Medulla oblongata (tissue), 1 donor: ENCODE measurements at regions not wholly inside any gene's neighbourhood (a gene's known extent, or its start where the extent isn't known, plus 50 kb on each side); places are given as distances from the start of the nearest gene placed in this dataset.
A peak's percentile ranks its signal among the peaks of the same experiment; 100 is the strongest.

Source experiments
- DNase-seq: peaks from one replicate; pipeline ENCODE4 v3.0.0-alpha.2; 2015; ENCODE audit errors: extremely low spot score

- DNase-seq = no peak
Observed at GRCh38 chr1:34408011-34408410, 231.3 kb downstream of the C1orf94 start.

GRCh38 chr1:34409689-34410229 is 233.1 kb downstream of the C1orf94 start:
- no peak for DNase-seq

GRCh38 chr1:34412598-34413370 is 236.1 kb downstream of the C1orf94 start:
- no peak for DNase-seq

- no peak for DNase-seq
Observed at GRCh38 chr1:34415140-34415539, 238.4 kb downstream of the C1orf94 start.

GRCh38 chr1:34418166-34418565 is 241.5 kb downstream of the C1orf94 start:
- no peak for DNase-seq

GRCh38 chr1:34419663-34420136 is 243.0 kb downstream of the C1orf94 start:
- DNase-seq = no peak

- no peak for DNase-seq
Observed at GRCh38 chr1:34425046-34425445, 248.3 kb downstream of the C1orf94 start.

GRCh38 chr1:34425785-34426184 is 249.1 kb downstream of the C1orf94 start:
- DNase-seq = no peak

GRCh38 chr1:34426325-34426896 is 249.7 kb downstream of the C1orf94 start:
- DNase-seq = no peak

GRCh38 chr1:34427170-34427569 is 250.5 kb downstream of the C1orf94 start:
- no peak for DNase-seq

GRCh38 chr1:34433099-34433498 is 256.4 kb downstream of the C1orf94 start:
- DNase-seq = no peak

GRCh38 chr1:34436836-34437235 is 260.1 kb downstream of the C1orf94 start:
- no peak for DNase-seq

GRCh38 chr1:34441259-34442069 is 264.8 kb downstream of the C1orf94 start:
- DNase-seq = no peak

- no peak for DNase-seq
Observed at GRCh38 chr1:34444516-34444915, 267.8 kb downstream of the C1orf94 start.

- no peak for DNase-seq
Observed at GRCh38 chr1:34450325-34450724, 273.6 kb downstream of the C1orf94 start.

- DNase-seq = no peak
Observed at GRCh38 chr1:34452451-34452850, 275.7 kb downstream of the C1orf94 start.

GRCh38 chr1:34455121-34455520 is 278.4 kb downstream of the C1orf94 start:
- DNase-seq = no peak

- peak; percentile 27 for DNase-seq
Observed at GRCh38 chr1:34460193-34460592, 283.5 kb downstream of the C1orf94 start.

GRCh38 chr1:34470401-34470800 is 284.4 kb upstream of the GJB5 start:
- no peak for DNase-seq

GRCh38 chr1:34474566-34474965 is 280.3 kb upstream of the GJB5 start:
- DNase-seq = no peak

GRCh38 chr1:34476371-34476770 is 278.5 kb upstream of the GJB5 start:
- no peak for DNase-seq

GRCh38 chr1:34477632-34478141 is 277.2 kb upstream of the GJB5 start:
- DNase-seq = no peak
